Sigmoid colon (tissue), 6 donors: ENCODE measurements at regions not wholly inside any gene's neighbourhood (a gene's known extent, or its start where the extent isn't known, plus 50 kb on each side); places are given as distances from the start of the nearest gene placed in this dataset.

ENCODE experiments used
- DNase-seq: peaks from one replicate; pipeline ENCODE4 v3.0.0-alpha.2; 2019
- H3K27ac ChIP-seq, 4 donors: fragments of 200-600 bp; sonication (generic); one replicate each; pipeline ENCODE4 v1.5.1; 2016 to 2019; ENCODE audit warnings: mild to moderate bottlenecking in 1 of 4
- H3K27me3 ChIP-seq, 3 donors: fragments of 200-600 bp; sonication (generic); one replicate each; pipeline ENCODE4 v1.5.1; 2019; ENCODE audit warnings: mild to moderate bottlenecking in 1 of 3
- H3K36me3 ChIP-seq, 4 donors: fragments of 200-600 bp; sonication (generic); one replicate each; pipeline ENCODE4 v1.5.1; 2016 to 2019
- H3K4me1 ChIP-seq, 4 donors: fragments of 200-600 bp; sonication (generic); one replicate each; pipeline ENCODE4 v1.5.1; 2017 to 2019
- H3K4me3 ChIP-seq, 4 donors: fragments of 200-600 bp; sonication (generic); one replicate each; pipeline ENCODE4 v1.5.1; 2017 to 2019; ENCODE audit warnings: mild to moderate bottlenecking in 2 of 4, moderate library complexity in 1 of 4
- H3K9me3 ChIP-seq, 4 donors: fragments of 200-600 bp in 3 of 4; sonication (generic) in 3 of 4; one replicate each; pipeline versions ENCODE4 v1.5.1 to v1.6.1; 2013 to 2019
- CTCF ChIP-seq, 4 experiments: fragments of 450-650 bp in 3 of 4; fragments of 200-600 bp in 1 of 4; IDR thresholded peaks; one replicate each; pipeline ENCODE4 v1.5.1; 2016 to 2019; ENCODE audit warnings: antibody characterized with exemption in 4 of 4, mild to moderate bottlenecking in 3 of 4, moderate library complexity in 2 of 4
- EP300 ChIP-seq, 4 donors: sonication (generic); formaldehyde crosslinking; IDR thresholded peaks; one replicate each; pipeline ENCODE4 v1.6.1; 2017; ENCODE audit warnings: antibody characterized with exemption in 4 of 4
- POLR2A ChIP-seq, 2 donors: fragments of 450-650 bp; IDR thresholded peaks; one replicate each; pipeline ENCODE4 v1.6.1; 2016; ENCODE audit warnings: antibody characterized with exemption in 2 of 2, mild to moderate bottlenecking in 2 of 2, moderate library complexity in 2 of 2
- POLR2AphosphoS5 ChIP-seq, 4 donors: sonication (generic); formaldehyde crosslinking; IDR thresholded peaks; one replicate each; pipeline ENCODE4 v1.6.1; 2017; ENCODE audit warnings: antibody characterized with exemption in 4 of 4
- WGBS, 2 donors: extraction: QIAGEN DNeasy Blood & Tissue Kit; methylation state at CpG; one replicate each; pipeline ENCODE4 v1.1.7; 2013; 5-methylcytosine and 5-hydroxymethylcytosine counted together
- intact Hi-C: fragments of 100-400 bp; cut with DNase I; formaldehyde crosslinking; loops from one replicate; pipeline ENCODE4 v1.15.1; 2023
- donor health status: healthy with polysubstance abuse.
- donor health status: healthy.

GRCh38 chr12:114933428-114934160, 249.6 kb upstream of the TBX3 start:
- Histone ChIP-seq H3K9me3 (peaks cover 0 to 8% (median 2%) of the 10 kb centered on the region in 4 donors), H3K27ac (no peak overlapping the region), H3K4me3 (no peak overlapping the region), H3K36me3 (no peaks in the 10 kb centered on the region), H3K27me3 (no peaks in the 10 kb centered on the region), H3K4me1 (no peaks in the 10 kb centered on the region)
- DNase-seq = no peak
- TF ChIP-seq CTCF (IDR thresholded peaks at IDR 0.05) (no peak), POLR2AphosphoS5 (IDR thresholded peaks at IDR 0.05) (no peak), EP300 (IDR thresholded peaks at IDR 0.05) (no peak), POLR2A (IDR thresholded peaks at IDR 0.05) (no peak)
- WGBS, 2 donors = 81 to 83% methylated on average over 6 of the region's 6 CpGs
- intact Hi-C loops = no loop called here

- intact Hi-C loops = no loop called here
- Histone ChIP-seq H3K4me1 (no peaks in the 10 kb centered on the region), H3K36me3 (no peaks in the 10 kb centered on the region), H3K27me3 (no peaks in the 10 kb centered on the region), H3K9me3 (peaks cover 0 to 8% (median 2%) of the 10 kb centered on the region in 4 donors), H3K4me3 (no peak overlapping the region), H3K27ac (no peak overlapping the region)
- no peak for DNase-seq
- 28 to 84% methylated on average over 2 of the region's 3 CpGs for WGBS, 2 donors
- TF ChIP-seq POLR2A (IDR thresholded peaks at IDR 0.05) (no peak), CTCF (IDR thresholded peaks at IDR 0.05) (no peak), POLR2AphosphoS5 (IDR thresholded peaks at IDR 0.05) (no peak), EP300 (IDR thresholded peaks at IDR 0.05) (no peak)
Observed at GRCh38 chr12:114932806-114933205, 248.8 kb upstream of the TBX3 start.

GRCh38 chr12:114931025-114931424, 247.1 kb upstream of the TBX3 start:
- Histone ChIP-seq H3K4me1 (no peaks in the 10 kb centered on the region), H3K27me3 (no peaks in the 10 kb centered on the region), H3K4me3 (no peak overlapping the region), H3K36me3 (no peaks in the 10 kb centered on the region), H3K27ac (no peak overlapping the region), H3K9me3 (peaks cover 0 to 8% (median 2%) of the 10 kb centered on the region in 4 donors)
- TF ChIP-seq CTCF (IDR thresholded peaks at IDR 0.05) (no peak), EP300 (IDR thresholded peaks at IDR 0.05) (no peak), POLR2AphosphoS5 (IDR thresholded peaks at IDR 0.05) (no peak), POLR2A (IDR thresholded peaks at IDR 0.05) (no peak)
- intact Hi-C loops = no loop called here
- no peak for DNase-seq
- WGBS, 2 donors = 93 to 97% methylated on average over 2 of the region's 2 CpGs

- Histone ChIP-seq H3K27me3 (no peaks in the 10 kb centered on the region), H3K9me3 (peaks cover 0 to 8% (median 2%) of the 10 kb centered on the region in 4 donors), H3K4me3 (no peak overlapping the region), H3K27ac (no peak overlapping the region), H3K4me1 (no peaks in the 10 kb centered on the region), H3K36me3 (no peaks in the 10 kb centered on the region)
- WGBS, 2 donors = 67 to 91% methylated on average over 6 of the region's 6 CpGs
- intact Hi-C loops = no loop called here
- DNase-seq = no peak
- no peak for TF ChIP-seq CTCF (IDR thresholded peaks at IDR 0.05)
Observed at GRCh38 chr12:114926341-114926740, 242.4 kb upstream of the TBX3 start.

GRCh38 chr12:114924946-114925475, 241.0 kb upstream of the TBX3 start:
- intact Hi-C loops = no loop called here
- no peaks in the 10 kb centered on the region for H3K27me3 ChIP-seq
- DNase-seq = no peak
- TF ChIP-seq EP300 (IDR thresholded peaks at IDR 0.05) = no peak
- no peak for TF ChIP-seq CTCF (IDR thresholded peaks at IDR 0.05)
- no peak for TF ChIP-seq POLR2A (IDR thresholded peaks at IDR 0.05)
- no peaks in the 10 kb centered on the region for H3K36me3 ChIP-seq
- no peaks in the 10 kb centered on the region for H3K4me1 ChIP-seq
- H3K9me3 ChIP-seq = no peaks in the 10 kb centered on the region
- no peak overlapping the region for H3K4me3 ChIP-seq
- 22 to 77% methylated on average over 4 of the region's 4 CpGs for WGBS, 2 donors
- H3K27ac ChIP-seq = no peak overlapping the region
